GM12878 (cell line): ENCODE measurements at regions not wholly inside any gene's neighbourhood (a gene's known extent, or its start where the extent isn't known, plus 50 kb on each side); places are given as distances from the start of the nearest gene placed in this dataset.

Experiments
- ATAC-seq: fragments of 200-7000 bp; cut with Tn5 transposase; 3 replicates; pipeline ENCODE4 v1.9.1; 2020; ENCODE audit warnings: mild to moderate bottlenecking, moderate library complexity
- BruUV-seq: library from RNA; stranded (reverse); fragments of 400-500 nt; replicated peaks from 2 replicates; lab custom pipeline; 2021; lab: Mats Ljungman, UMichigan
- CTCF ChIA-PET: fragments of 300-600 bp; sonication (Branson Sonifier 250); formaldehyde crosslinking; extraction: SDS; loops from one replicate; lab custom pipeline; 2021; ENCODE audit warnings: inconsistent platforms; lab: Yijun Ruan, JAX
- POLR2A ChIA-PET: fragments of 350-600 bp; formaldehyde crosslinking; extraction: SDS; loops from one replicate; lab custom pipeline; 2021; ENCODE audit warnings: inconsistent platforms; lab: Charles Lee
- RAD21 ChIA-PET: fragments of 300-600 bp; sonication (Branson Sonifier 250); formaldehyde crosslinking; loops from one replicate; lab custom pipeline; 2023; ENCODE audit warnings: antibody characterized with exemption; ENCODE audit not compliant: unreplicated experiment; lab: Charles Lee
- SMC1A ChIA-PET: fragments of 300-600 bp; sonication (Branson Sonifier 250); formaldehyde crosslinking; loops from one replicate; lab custom pipeline; 2023; ENCODE audit not compliant: unreplicated experiment, uncharacterized antibody; lab: Charles Lee
- DNase-seq: peaks from one replicate; pipeline ENCODE4 v3.0.0-alpha.2; 2011; ENCODE audit warnings: low read depth, low spot score
- FAIRE-seq: peaks from 3 replicates; lab custom pipeline; 2011; peaks lifted over from hg19 to GRCh38; lab: Jason Lieb, UNC
- H2AFZ ChIP-seq: 2 replicates; pipeline ENCODE4 v1.6.0; 2011; ENCODE audit warnings: low read depth, low read length, control low read depth; ENCODE audit not compliant: control insufficient read depth
- H3K27ac ChIP-seq: 2 replicates; pipeline ENCODE4 v1.5.1; 2011; ENCODE audit warnings: control low read depth; ENCODE audit not compliant: control insufficient read depth, insufficient read depth
- H3K27me3 ChIP-seq, 2 experiments: replicated peaks in 1 of 2; 2 replicates each; pipeline versions ENCODE4 v1.6.0 to v1.6.1; 2011; ENCODE audit warnings: low read length in 1 of 2; ENCODE audit not compliant: control insufficient read depth in 2 of 2, insufficient read depth in 2 of 2
- H3K36me3 ChIP-seq, 2 experiments: 2 replicates each; pipeline ENCODE4 v1.5.1; 2011; ENCODE audit warnings: low read length in 1 of 2; ENCODE audit not compliant: control insufficient read depth in 2 of 2, insufficient read depth in 2 of 2
- H3K4me1 ChIP-seq: 2 replicates; pipeline ENCODE4 v1.6.1; 2011; ENCODE audit warnings: mild to moderate bottlenecking, low read length, moderate library complexity, mixed read lengths; ENCODE audit not compliant: control insufficient read depth, insufficient read depth
- H3K4me2 ChIP-seq: 2 replicates; pipeline ENCODE4 v1.6.0; 2011; ENCODE audit warnings: control low read depth; ENCODE audit not compliant: control insufficient read depth, insufficient read depth
- H3K4me3 ChIP-seq: fragments of 200-600 bp; sonication (generic); 2 replicates; pipeline ENCODE4 v1.5.1; 2016
- H3K79me2 ChIP-seq: 2 replicates; pipeline ENCODE4 v1.6.0; 2011; ENCODE audit warnings: low read length; ENCODE audit not compliant: control insufficient read depth, insufficient read depth
- H3K9ac ChIP-seq: 2 replicates; pipeline ENCODE4 v1.8.0; 2011; ENCODE audit warnings: low read length, control low read depth, mixed read lengths; ENCODE audit not compliant: control insufficient read depth, insufficient read depth
- H3K9me3 ChIP-seq: replicated peaks from 3 replicates; pipeline ENCODE4 v1.5.1; 2011; ENCODE audit warnings: mild to moderate bottlenecking, low read length; ENCODE audit not compliant: control insufficient read depth, insufficient read depth
- H4K20me1 ChIP-seq: 2 replicates; pipeline ENCODE4 v1.6.0; 2011; ENCODE audit not compliant: control insufficient read depth, insufficient read depth
- BMI1 ChIP-seq: fragments of 450-650 bp; IDR thresholded peaks from 2 replicates; pipeline ENCODE4 v1.6.1; 2016; ENCODE audit warnings: mild to moderate bottlenecking, moderate library complexity, borderline replicate concordance
- CHD1 ChIP-seq: IDR thresholded peaks from 2 replicates; pipeline ENCODE4 v1.6.1; 2012; ENCODE audit warnings: low read depth, low read length, improper control_type of control experiment
- CHD2 ChIP-seq: IDR thresholded peaks from 2 replicates; pipeline ENCODE4 v1.6.1; 2011; ENCODE audit warnings: low read depth, low read length, improper control_type of control experiment, borderline replicate concordance
- CREM ChIP-seq: IDR thresholded peaks from 2 replicates; pipeline ENCODE4 v1.6.1; 2014; ENCODE audit warnings: antibody characterized with exemption, low read depth
- ELK1 ChIP-seq: IDR thresholded peaks from 2 replicates; pipeline ENCODE4 v1.6.1; 2012; ENCODE audit warnings: low read depth, low read length, improper control_type of control experiment
- HSF1 ChIP-seq: fragments of 150-350 bp; IDR thresholded peaks from 2 replicates; pipeline ENCODE4 v1.6.1; 2014; ENCODE audit warnings: mild to moderate bottlenecking, low read depth, low read length
- IKZF2 ChIP-seq, 2 experiments: fragments of 450-650 bp; IDR thresholded peaks; 2 replicates each; pipeline ENCODE4 v1.6.1; 2017; ENCODE audit warnings: mild to moderate bottlenecking in 2 of 2, moderate library complexity in 2 of 2
- JUND ChIP-seq: IDR thresholded peaks from 2 replicates; pipeline ENCODE4 v1.6.1; 2012; ENCODE audit warnings: low read depth, mild to moderate bottlenecking, low read length, improper control_type of control experiment, moderate library complexity
- KAT2A ChIP-seq: conservative IDR thresholded peaks from 2 replicates; pipeline ENCODE4 v1.6.1; 2011; ENCODE audit warnings: low read depth, low read length; ENCODE audit not compliant: control insufficient read depth
- SP1 ChIP-seq: IDR thresholded peaks from one replicate; pipeline ENCODE4 v1.6.1; 2011; ENCODE audit warnings: low read depth, low read length
- TARDBP ChIP-seq: IDR thresholded peaks from 2 replicates; pipeline ENCODE4 v1.6.1; 2016; ENCODE audit warnings: borderline replicate concordance
- ZBED1 ChIP-seq: IDR thresholded peaks from 2 replicates; pipeline ENCODE4 v1.6.1; 2016; ENCODE audit warnings: borderline replicate concordance
- ZNF207 ChIP-seq: fragments of 450-650 bp; IDR thresholded peaks from 2 replicates; pipeline ENCODE4 v1.6.1; 2014; ENCODE audit warnings: antibody characterized with exemption, mild to moderate bottlenecking, borderline replicate concordance
- WGBS: methylation state at CpG from one replicate; pipeline ENCODE4 v1.1.6; 2016; ENCODE audit warnings: low lambda C conversion rate; ENCODE audit not compliant: insufficient replicate concordance, insufficient coverage; ENCODE audit errors: missing lambda C conversion rate; 5-methylcytosine and 5-hydroxymethylcytosine counted together
- in situ Hi-C: fragments of 300-500 bp; cut with MboI; formaldehyde crosslinking; loops from 9 replicates; pipeline ENCODE4 v1.14.3; 2018; ENCODE audit warnings: mixed read lengths
- intact Hi-C: fragments of 100-400 bp; cut with micrococcal nuclease; formaldehyde crosslinking; loops from one replicate; pipeline ENCODE4 v1.14.2; 2022; ENCODE audit not compliant: unreplicated experiment
- TF ChIP-seq, protein P1 (sequence below): IDR thresholded peaks from 2 replicates; pipeline ENCODE4 v1.6.1; 2012; ENCODE audit warnings: low read depth, low read length, improper control_type of control experiment
- TF ChIP-seq, protein P2 (sequence below): IDR thresholded peaks from 2 replicates; pipeline ENCODE4 v1.6.1; 2011; ENCODE audit warnings: mild to moderate bottlenecking, low read depth, low read length, moderate library complexity; ENCODE audit not compliant: insufficient replicate concordance

DNA sequence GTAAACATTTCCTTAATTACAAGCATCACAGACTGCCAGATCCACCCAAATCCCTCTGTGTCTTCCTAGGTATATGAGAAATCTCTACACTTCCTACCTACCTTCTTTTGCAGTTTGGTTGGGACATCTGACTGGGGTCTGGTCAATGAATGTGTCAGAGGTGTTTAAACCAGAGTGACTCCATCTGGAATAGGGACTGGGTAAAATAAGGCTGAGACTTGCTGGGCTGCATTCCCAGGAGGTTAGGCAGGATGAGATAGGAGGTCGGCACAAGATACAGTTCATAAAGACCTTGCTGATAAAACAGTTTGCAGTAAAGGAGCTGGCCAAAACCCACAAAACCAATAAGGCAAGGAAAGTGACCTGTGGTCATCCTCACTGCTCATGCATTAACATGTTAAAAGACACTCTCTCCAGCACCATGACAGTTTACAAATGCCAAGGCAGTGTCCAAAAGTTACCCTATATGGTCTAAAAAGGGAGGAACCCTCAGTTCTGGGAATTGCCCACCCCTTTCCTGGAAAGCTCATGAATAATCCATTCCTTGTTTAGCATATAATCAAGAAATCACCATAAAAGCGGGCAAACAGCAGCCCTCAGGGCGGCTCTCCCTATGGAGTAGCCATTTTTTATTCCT lies 87.4 kb upstream of the BACE2 start:
- ChIA-PET RAD21 (no interaction called here), CTCF (no interaction called here), POLR2A (no interaction called here), SMC1A (no interaction called here)
- Histone ChIP-seq H3K4me3 (no peak overlapping the region), H3K9me3 (no peaks in the 10 kb centered on the region; the same call in 2 of the 3 replicates), H3K27ac (no peak overlapping the region), H3K36me3 (no peaks in the 10 kb centered on the region), H4K20me1 (no peaks in the 10 kb centered on the region), H3K9ac (no peak overlapping the region), H3K4me1 (no peaks in the 10 kb centered on the region), H3K79me2 (no peaks in the 10 kb centered on the region), H3K27me3 (no peaks in the 10 kb centered on the region), H2AFZ (no peak overlapping the region), H3K4me2 (no peak overlapping the region)
- DNase-seq (no peak), FAIRE-seq (no peak), ATAC-seq (no peak)
- BruUV-seq = no TSS peak
- intact Hi-C loops = no loop called here
- 0% methylated on average over 3 of the region's 3 CpGs for WGBS
- TF ChIP-seq, protein P1, sequence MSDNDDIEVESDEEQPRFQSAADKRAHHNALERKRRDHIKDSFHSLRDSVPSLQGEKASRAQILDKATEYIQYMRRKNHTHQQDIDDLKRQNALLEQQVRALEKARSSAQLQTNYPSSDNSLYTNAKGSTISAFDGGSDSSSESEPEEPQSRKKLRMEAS = no peak
- TF ChIP-seq ZBED1 (no peak), CHD1 (no peak), SP1 (no peak), CHD2 (no peak), ZNF207 (no peak), IKZF2 (IDR thresholded peaks at IDR 0.05) (no peak), KAT2A (no peak)
- in situ Hi-C loops = no loop called here

DNA sequence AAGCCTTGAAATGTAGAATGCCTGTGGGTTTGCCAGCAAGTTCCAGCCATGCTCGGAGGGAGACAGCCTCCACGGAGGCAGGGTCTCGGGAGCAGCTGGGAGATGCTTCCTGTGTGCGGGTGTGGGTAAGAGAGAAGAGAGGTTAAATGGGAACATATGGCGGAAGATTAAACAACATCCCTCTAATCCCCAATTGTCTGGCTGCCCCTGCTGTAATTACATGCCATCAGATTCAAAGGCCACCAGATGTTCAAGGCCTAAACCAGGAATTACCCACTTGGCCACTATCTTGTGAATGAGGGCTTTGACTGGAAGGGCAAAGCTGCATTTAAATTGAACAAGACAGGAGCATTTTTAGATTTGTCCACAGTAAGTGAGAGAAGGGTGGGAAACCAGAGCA lies 81.4 kb upstream of the BACE2 start:
- Histone ChIP-seq H3K4me1 (no peaks in the 10 kb centered on the region), H3K27me3 (no peaks in the 10 kb centered on the region), H3K9ac (no peak overlapping the region), H3K4me2 (no peak overlapping the region), H2AFZ (no peak overlapping the region), H3K36me3 (no peaks in the 10 kb centered on the region), H4K20me1 (no peaks in the 10 kb centered on the region), H3K9me3 (no peaks in the 10 kb centered on the region), H3K27ac (no peak overlapping the region), H3K4me3 (no peak overlapping the region), H3K79me2 (no peaks in the 10 kb centered on the region)
- ChIA-PET SMC1A (no interaction called here), RAD21 (no interaction called here), POLR2A (no interaction called here), CTCF (no interaction called here)
- no peak for FAIRE-seq
- in situ Hi-C loops = no loop called here
- 31% methylated on average over 5 of the region's 5 CpGs for WGBS
- intact Hi-C loops = no loop called here
- DNase-seq = no peak
- no TSS peak for BruUV-seq
- no peak for ATAC-seq
- TF ChIP-seq ELK1 (no peak), JUND (no peak), HSF1 (no peak), TARDBP (no peak), CREM (no peak), CHD2 (no peak), BMI1 (no peak)
- TF ChIP-seq, protein P2, sequence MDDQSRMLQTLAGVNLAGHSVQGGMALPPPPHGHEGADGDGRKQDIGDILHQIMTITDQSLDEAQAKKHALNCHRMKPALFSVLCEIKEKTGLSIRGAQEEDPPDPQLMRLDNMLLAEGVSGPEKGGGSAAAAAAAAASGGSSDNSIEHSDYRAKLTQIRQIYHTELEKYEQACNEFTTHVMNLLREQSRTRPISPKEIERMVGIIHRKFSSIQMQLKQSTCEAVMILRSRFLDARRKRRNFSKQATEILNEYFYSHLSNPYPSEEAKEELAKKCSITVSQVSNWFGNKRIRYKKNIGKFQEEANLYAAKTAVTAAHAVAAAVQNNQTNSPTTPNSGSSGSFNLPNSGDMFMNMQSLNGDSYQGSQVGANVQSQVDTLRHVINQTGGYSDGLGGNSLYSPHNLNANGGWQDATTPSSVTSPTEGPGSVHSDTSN = no peak
